ENCODE measurements at regions not wholly inside any gene's neighbourhood (a gene's known extent, or its start where the extent isn't known, plus 50 kb on each side); places are given as distances from the start of the nearest gene placed in this dataset.

DNA sequence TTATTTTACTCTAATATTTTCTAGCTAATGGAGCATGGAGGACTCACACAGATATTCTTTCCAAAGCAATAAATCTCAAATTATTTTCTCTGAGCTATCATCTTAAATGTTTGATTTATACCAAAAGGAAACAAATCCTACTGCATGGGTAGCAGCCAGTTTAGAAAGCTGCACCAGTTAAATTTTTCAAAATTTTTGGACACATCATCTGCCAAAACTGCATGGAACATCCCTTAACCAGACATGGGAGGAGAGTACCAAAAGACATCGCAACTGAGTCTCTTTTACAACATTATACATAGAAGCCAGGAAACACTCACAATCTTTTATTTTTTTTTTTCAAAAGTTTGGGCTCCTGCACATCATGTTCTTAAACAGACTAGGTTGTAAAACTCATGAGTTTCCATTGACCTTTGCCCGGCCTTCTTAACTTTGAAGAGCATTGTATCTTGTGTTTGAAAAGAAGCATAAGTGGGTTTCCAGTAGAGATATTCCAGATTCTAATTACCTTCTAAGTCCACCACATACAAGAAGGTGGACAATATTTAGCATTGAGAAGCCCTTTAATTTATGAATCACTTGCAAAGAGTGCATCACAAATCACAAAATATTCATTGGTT, 87.7 kb upstream of the HMGCLL1 start:
- no TSS peak for BruUV-seq (replicated peaks)
- no peaks in the 10 kb centered on the region for H3K27me3 ChIP-seq (ENCODE audit: control insufficient read depth in 1 of 2, insufficient read depth in 2 of 2, low read length in 2 of 2)
- no peaks in the 10 kb centered on the region; the same call in 1 of the 2 replicates for H4K20me1 ChIP-seq (ENCODE audit: insufficient read depth, low read length)
- no peak overlapping the region for H3K4me2 ChIP-seq (ENCODE audit: low read depth, low read length)
- no peak overlapping the region for H3K4me3 ChIP-seq (replicated peaks in 1 of 3; ENCODE audit: insufficient read depth in 1 of 3, low read depth in 2 of 3, low read length in 3 of 3)
- H3K27ac ChIP-seq (ENCODE audit: extremely low read length, insufficient read depth, low read length) = no peak overlapping the region
- ATAC-seq (no peak), FAIRE-seq (no peak), DNase-seq (ENCODE audit: low spot score) (no peak)
- H3K79me2 ChIP-seq (ENCODE audit: insufficient read depth, low read length) = no peaks in the 10 kb centered on the region
- no peaks in the 10 kb centered on the region for H3K36me3 ChIP-seq (replicated peaks in 1 of 2; ENCODE audit: control insufficient read depth in 1 of 2, insufficient read depth in 2 of 2, low read length in 2 of 2)
- H2AFZ ChIP-seq (ENCODE audit: low read length) = no peak overlapping the region
- H3K9me3 ChIP-seq (ENCODE audit: low read length) = peaks cover 9% of the 10 kb centered on the region; the same call in 1 of the 2 replicates
- POLR2A ChIA-PET = no interaction called here
- 0% methylated on average over 2 of the region's 2 CpGs for WGBS (ENCODE audit: low lambda C conversion rate)
- in situ Hi-C loops (cut with HindIII; ENCODE audit: extremely low pct_ligation_motif_present, low pct_unique_long_range_greater_than_20kb) = no loop called here
- intact Hi-C loops (cut with micrococcal nuclease; ENCODE audit: unreplicated experiment) = no loop called here
- no peak for TF ChIP-seq STAG1 (CRISPR knock-in tag; IDR thresholded peaks at IDR 0.05)
- no peak for TF ChIP-seq ZNF749 (CRISPR knock-in tag; IDR thresholded peaks at IDR 0.05; ENCODE audit: borderline replicate concordance)
- TF ChIP-seq ZNF780A (CRISPR knock-in tag; IDR thresholded peaks at IDR 0.05) = no peak
- no peak for TF ChIP-seq KDM5A (IDR thresholded peaks at IDR 0.05; ENCODE audit: borderline replicate concordance, low read length)
- no peak for TF ChIP-seq ZFP82 (CRISPR knock-in tag; IDR thresholded peaks at IDR 0.05; ENCODE audit: borderline replicate concordance)
- TF ChIP-seq ZSCAN25 (CRISPR knock-in tag; IDR thresholded peaks at IDR 0.05) = no peak
- TF ChIP-seq, protein P1, sequence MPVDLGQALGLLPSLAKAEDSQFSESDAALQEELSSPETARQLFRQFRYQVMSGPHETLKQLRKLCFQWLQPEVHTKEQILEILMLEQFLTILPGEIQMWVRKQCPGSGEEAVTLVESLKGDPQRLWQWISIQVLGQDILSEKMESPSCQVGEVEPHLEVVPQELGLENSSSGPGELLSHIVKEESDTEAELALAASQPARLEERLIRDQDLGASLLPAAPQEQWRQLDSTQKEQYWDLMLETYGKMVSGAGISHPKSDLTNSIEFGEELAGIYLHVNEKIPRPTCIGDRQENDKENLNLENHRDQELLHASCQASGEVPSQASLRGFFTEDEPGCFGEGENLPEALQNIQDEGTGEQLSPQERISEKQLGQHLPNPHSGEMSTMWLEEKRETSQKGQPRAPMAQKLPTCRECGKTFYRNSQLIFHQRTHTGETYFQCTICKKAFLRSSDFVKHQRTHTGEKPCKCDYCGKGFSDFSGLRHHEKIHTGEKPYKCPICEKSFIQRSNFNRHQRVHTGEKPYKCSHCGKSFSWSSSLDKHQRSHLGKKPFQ (CRISPR knock-in tag; IDR thresholded peaks at IDR 0.05; ENCODE audit: insufficient replicate concordance) = no peak
- TF ChIP-seq, protein P2, sequence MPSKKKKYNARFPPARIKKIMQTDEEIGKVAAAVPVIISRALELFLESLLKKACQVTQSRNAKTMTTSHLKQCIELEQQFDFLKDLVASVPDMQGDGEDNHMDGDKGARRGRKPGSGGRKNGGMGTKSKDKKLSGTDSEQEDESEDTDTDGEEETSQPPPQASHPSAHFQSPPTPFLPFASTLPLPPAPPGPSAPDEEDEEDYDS (CRISPR knock-in tag; IDR thresholded peaks at IDR 0.05) = no peak
- no peak for TF ChIP-seq MTA1 (CRISPR knock-in tag; IDR thresholded peaks at IDR 0.05; ENCODE audit: borderline replicate concordance)
- TF ChIP-seq ZNF883 (CRISPR knock-in tag; IDR thresholded peaks at IDR 0.05; ENCODE audit: not compliant biosample characterization) = no peak
- H3K9ac ChIP-seq (ENCODE audit: insufficient read depth, low read depth, low read length) = no peak overlapping the region
- no peaks in the 10 kb centered on the region for H3K4me1 ChIP-seq (ENCODE audit: insufficient read depth, low read length)
- CTCF ChIA-PET (ENCODE audit: low intra/inter-chr PET ratio, low total read pairs) = no interaction called here
